HFF-Myc (cell line): ENCODE measurements at regions not wholly inside any gene's neighbourhood (a gene's known extent, or its start where the extent isn't known, plus 50 kb on each side); places are given as distances from the start of the nearest gene placed in this dataset.

Experiments used
- DNase-seq: peaks from one replicate; pipeline ENCODE4 v3.0.0-alpha.2; 2011; ENCODE audit warnings: low read depth; ENCODE audit errors: extremely low read depth
- H3K4me3 ChIP-seq: replicated peaks from 2 replicates; pipeline ENCODE4 v1.5.1; 2011; ENCODE audit warnings: low read depth, mild to moderate bottlenecking, control low read depth, low read length
- TF ChIP-seq, protein P1 (sequence below): IDR thresholded peaks from 2 replicates; pipeline ENCODE4 v1.5.1; 2012; ENCODE audit warnings: mild to moderate bottlenecking, low read depth, low read length, control low read depth; ENCODE audit errors: missing control alignments

- no peak for DNase-seq
- TF ChIP-seq, protein P1, sequence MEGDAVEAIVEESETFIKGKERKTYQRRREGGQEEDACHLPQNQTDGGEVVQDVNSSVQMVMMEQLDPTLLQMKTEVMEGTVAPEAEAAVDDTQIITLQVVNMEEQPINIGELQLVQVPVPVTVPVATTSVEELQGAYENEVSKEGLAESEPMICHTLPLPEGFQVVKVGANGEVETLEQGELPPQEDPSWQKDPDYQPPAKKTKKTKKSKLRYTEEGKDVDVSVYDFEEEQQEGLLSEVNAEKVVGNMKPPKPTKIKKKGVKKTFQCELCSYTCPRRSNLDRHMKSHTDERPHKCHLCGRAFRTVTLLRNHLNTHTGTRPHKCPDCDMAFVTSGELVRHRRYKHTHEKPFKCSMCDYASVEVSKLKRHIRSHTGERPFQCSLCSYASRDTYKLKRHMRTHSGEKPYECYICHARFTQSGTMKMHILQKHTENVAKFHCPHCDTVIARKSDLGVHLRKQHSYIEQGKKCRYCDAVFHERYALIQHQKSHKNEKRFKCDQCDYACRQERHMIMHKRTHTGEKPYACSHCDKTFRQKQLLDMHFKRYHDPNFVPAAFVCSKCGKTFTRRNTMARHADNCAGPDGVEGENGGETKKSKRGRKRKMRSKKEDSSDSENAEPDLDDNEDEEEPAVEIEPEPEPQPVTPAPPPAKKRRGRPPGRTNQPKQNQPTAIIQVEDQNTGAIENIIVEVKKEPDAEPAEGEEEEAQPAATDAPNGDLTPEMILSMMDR, result no peak
- no peak overlapping the region for H3K4me3 ChIP-seq
Measured at GRCh38 chr6:40810171-40810570, 223.0 kb upstream of the LRFN2 start.

DNA sequence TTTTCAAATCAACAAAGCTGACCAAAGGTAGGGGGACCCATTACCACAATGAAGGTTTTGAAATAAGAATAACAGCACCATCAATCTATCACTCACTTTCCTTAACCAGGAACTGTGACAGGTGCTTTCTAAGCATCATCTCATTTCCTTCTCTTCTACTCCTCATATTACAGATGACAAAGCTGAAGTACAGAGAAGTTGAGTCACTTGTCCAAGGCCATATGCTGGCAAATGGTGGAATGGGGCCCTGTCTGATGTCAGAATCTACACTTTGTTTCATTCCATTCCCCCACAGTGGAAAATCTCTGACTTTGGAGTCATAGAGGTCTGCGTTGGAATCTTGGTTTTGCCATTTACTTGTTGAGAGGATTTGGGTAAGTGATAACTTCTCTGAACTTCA lies 222.5 kb upstream of the LRFN2 start:
- no peak for DNase-seq
- H3K4me3 ChIP-seq, result no peak overlapping the region
- TF ChIP-seq, protein P1, result no peak

- no peak for DNase-seq
- H3K4me3 ChIP-seq, result no peak overlapping the region
- TF ChIP-seq, protein P1, result no peak
Measured at GRCh38 chr6:40807484-40807883, 220.3 kb upstream of the LRFN2 start.

DNA sequence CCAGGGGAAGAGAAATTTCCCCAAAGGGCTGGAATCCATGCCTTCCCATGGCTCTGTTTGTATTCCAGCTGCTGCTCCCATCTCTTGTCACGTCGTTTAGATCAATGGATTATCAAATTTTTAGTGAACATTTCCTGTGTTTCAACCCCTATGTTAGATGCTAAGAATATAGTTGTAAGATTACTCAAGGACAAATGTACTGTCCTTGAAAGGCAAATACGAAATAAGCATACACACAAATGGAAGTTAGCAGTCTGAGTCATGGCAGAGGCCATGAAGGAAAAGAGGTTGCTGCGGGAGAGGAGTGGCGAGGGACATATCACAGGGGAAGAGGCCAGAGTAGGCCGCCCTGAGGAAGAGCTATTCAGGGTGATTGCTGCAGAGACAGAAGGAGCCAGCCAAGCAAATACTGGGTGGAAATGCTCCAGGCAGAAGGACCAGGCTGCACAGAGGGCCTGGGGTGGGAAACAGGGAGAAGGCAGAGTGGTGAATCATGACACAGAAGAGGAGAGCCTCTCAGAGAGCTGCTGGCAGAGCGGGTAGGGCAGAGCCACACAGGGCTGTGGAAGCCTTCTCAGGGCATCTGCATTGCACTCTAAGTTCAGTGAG lies 219.2 kb upstream of the LRFN2 start:
- TF ChIP-seq, protein P1, result no peak

DNA sequence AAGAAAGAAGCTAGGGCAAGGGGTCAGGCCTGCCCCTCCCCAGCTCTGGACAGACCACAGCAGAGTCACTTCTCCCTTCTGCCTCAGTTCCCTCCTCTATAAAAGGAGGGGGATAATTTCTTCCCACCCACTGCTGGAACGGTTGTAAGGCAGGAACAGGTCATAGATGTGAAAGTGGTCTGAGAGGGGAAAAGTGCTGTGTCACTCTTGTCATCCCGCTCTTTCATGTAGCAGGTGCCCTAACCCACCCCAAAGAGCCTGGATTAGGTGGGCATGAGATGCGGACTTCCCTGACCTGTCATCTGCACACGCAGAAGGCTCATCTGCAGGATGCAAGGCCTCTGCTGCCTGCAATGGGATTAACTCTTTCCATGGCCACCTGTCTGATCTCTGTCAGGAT lies 218.2 kb upstream of the LRFN2 start:
- TF ChIP-seq, protein P1, result no peak
- no peak overlapping the region for H3K4me3 ChIP-seq

More for the DNA sequence above, 219.2 kb upstream of the LRFN2 start:
- no peak for DNase-seq
- H3K4me3 ChIP-seq, result no peak overlapping the region

DNA sequence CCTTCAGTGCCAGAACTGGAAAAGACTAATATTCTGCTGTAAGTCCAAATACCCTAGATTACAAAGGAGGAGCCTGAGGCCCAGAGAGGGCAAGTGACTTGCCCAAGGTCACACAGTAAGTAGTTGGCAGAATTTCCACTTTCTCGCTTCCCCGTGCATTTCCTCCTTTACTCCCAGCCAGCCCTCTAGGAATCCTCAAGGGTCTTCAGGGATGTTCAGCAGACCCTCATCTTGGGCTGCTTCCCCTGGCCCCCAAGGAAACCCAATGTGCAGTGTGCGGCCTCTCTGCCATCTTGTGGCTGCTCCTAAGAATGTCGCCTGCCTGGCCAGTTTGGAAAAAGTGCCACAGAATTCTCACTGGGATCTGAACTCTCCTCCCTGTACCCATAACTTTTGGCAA lies 217.7 kb upstream of the LRFN2 start:
- no peak for DNase-seq
- TF ChIP-seq, protein P1, result peak; percentile 34
- H3K4me3 ChIP-seq, result no peak overlapping the region

More for the DNA sequence above, 218.2 kb upstream of the LRFN2 start:
- no peak for DNase-seq
